B cell (primary cell): ENCODE measurements at regions not wholly inside any gene's neighbourhood (a gene's known extent, or its start where the extent isn't known, plus 50 kb on each side); places are given as distances from the start of the nearest gene placed in this dataset.

ENCODE experiments used
- ATAC-seq: fragments of 200-7000 bp; cut with Tn5 transposase; one replicate; pipeline ENCODE4 v1.10.0; 2021; ENCODE audit warnings: low read depth, mild to moderate bottlenecking, moderate number of reproducible peaks, moderate library complexity
- CTCF ChIA-PET: fragments of 350-600 bp; sonication (Branson Sonifier 250); formaldehyde crosslinking; loops from one replicate; lab custom pipeline; 2021; ENCODE audit warnings: antibody characterized with exemption, inconsistent platforms; lab: Charles Lee
- POLR2A ChIA-PET: fragments of 350-600 bp; sonication (Branson Sonifier 250); formaldehyde crosslinking; loops from one replicate; lab custom pipeline; 2021; ENCODE audit warnings: antibody characterized with exemption; lab: Charles Lee
- DNase-seq: peaks from one replicate; pipeline ENCODE4 v3.0.0; 2013
- H2AFZ ChIP-seq: 2 replicates; pipeline ENCODE4 v1.6.1; 2012; ENCODE audit warnings: mild to moderate bottlenecking, low read depth, low read length; ENCODE audit not compliant: insufficient read depth, poor library complexity, severe bottlenecking
- H3K27ac ChIP-seq, 2 donors: 1 replicate in 1 of 2; 2 replicates in 1 of 2; pipeline ENCODE4 v1.5.1; 2012 to 2013; ENCODE audit warnings: low read length in 2 of 2, mild to moderate bottlenecking in 2 of 2, moderate library complexity in 1 of 2
- H3K27me3 ChIP-seq, 4 experiments: fragments of 200-600 bp in 1 of 4; sonication (generic) in 1 of 4; replicated peaks in 1 of 4; 1 replicate in 2 of 4; 2 replicates in 2 of 4; pipeline versions ENCODE4 v1.6.1 to v1.7.0; 2013 to 2016; ENCODE audit warnings: low read length in 3 of 4, mild to moderate bottlenecking in 2 of 4, mixed read lengths in 1 of 4, moderate library complexity in 1 of 4; ENCODE audit not compliant: insufficient read depth in 4 of 4, control insufficient read depth in 3 of 4; ENCODE audit errors: control extremely low read depth in 1 of 4
- H3K36me3 ChIP-seq, 2 experiments: replicated peaks in 1 of 2; 1 replicate in 1 of 2; 2 replicates in 1 of 2; pipeline versions ENCODE4 v1.6.1 to v1.7.1; 2013; ENCODE audit warnings: low read length in 1 of 2; ENCODE audit not compliant: insufficient read depth in 2 of 2, control insufficient read depth in 1 of 2; ENCODE audit errors: control extremely low read depth in 1 of 2, extremely low read depth in 1 of 2
- H3K4me1 ChIP-seq, 2 donors: fragments of 200-600 bp in 1 of 2; sonication (generic) in 1 of 2; 1 replicate in 1 of 2; 2 replicates in 1 of 2; pipeline versions ENCODE4 v1.5.1 to v1.6.1; 2013 to 2017; ENCODE audit warnings: low read length in 2 of 2; ENCODE audit not compliant: control insufficient read depth in 2 of 2, insufficient read depth in 2 of 2
- H3K4me2 ChIP-seq: replicated peaks from 2 replicates; pipeline ENCODE3; 2012; ENCODE audit warnings: mild to moderate bottlenecking, low read depth, low read length; ENCODE audit not compliant: poor library complexity, severe bottlenecking
- H3K4me3 ChIP-seq, 5 experiments: fragments of 200-600 bp in 1 of 5; sonication (generic) in 1 of 5; 1 replicate in 3 of 5; 2 replicates in 2 of 5; pipeline versions ENCODE4 v1.5.1 to v1.7.0; 2011 to 2016; ENCODE audit warnings: low read length in 4 of 5, mild to moderate bottlenecking in 4 of 5, low read depth in 2 of 5, control low read depth in 1 of 5, moderate library complexity in 1 of 5; ENCODE audit not compliant: insufficient read depth in 1 of 5; ENCODE audit errors: control extremely low read depth in 1 of 5, extremely low read depth in 1 of 5
- H3K79me2 ChIP-seq: fragments of 200-600 bp; sonication (generic); one replicate; pipeline ENCODE4 v1.6.0; 2016; ENCODE audit warnings: low read length; ENCODE audit not compliant: control insufficient read depth, insufficient read depth
- H3K9ac ChIP-seq: fragments of 200-600 bp; sonication (generic); 2 replicates; pipeline ENCODE4 v1.6.1; 2017; ENCODE audit warnings: mild to moderate bottlenecking, low read length, moderate library complexity
- H3K9me3 ChIP-seq, 3 donors: one replicate each; pipeline versions ENCODE4 v1.6.1 to v1.7.1; 2013; ENCODE audit warnings: low read length in 2 of 3; ENCODE audit not compliant: control insufficient read depth in 2 of 3, insufficient read depth in 1 of 3; ENCODE audit errors: control extremely low read depth in 1 of 3
- H4K20me1 ChIP-seq: 2 replicates; pipeline ENCODE4 v1.6.0; 2012; ENCODE audit warnings: mild to moderate bottlenecking, low read length; ENCODE audit not compliant: insufficient read depth, control insufficient read depth, poor library complexity, severe bottlenecking
- H3K27ac Mint-ChIP-seq: one replicate; pipeline ENCODE4 v1.8.0; 2021; ENCODE audit warnings: mixed read lengths
- H3K27me3 Mint-ChIP-seq: one replicate; pipeline ENCODE4 v1.8.0; 2021; ENCODE audit warnings: mixed read lengths
- H3K4me1 Mint-ChIP-seq: one replicate; pipeline ENCODE4 v1.8.0; 2021; ENCODE audit warnings: mixed read lengths
- H3K4me3 Mint-ChIP-seq: one replicate; pipeline ENCODE4 v1.8.0; 2021; ENCODE audit warnings: mixed read lengths
- H3K9me3 Mint-ChIP-seq: one replicate; pipeline ENCODE4 v1.8.0; 2022; ENCODE audit warnings: mixed read lengths; ENCODE audit not compliant: insufficient read depth
- CTCF ChIP-seq: fragments of 200-600 bp; IDR thresholded peaks from one replicate; pipeline ENCODE4 v1.8.0; 2022; ENCODE audit warnings: antibody characterized with exemption, mild to moderate bottlenecking
- EZH2 ChIP-seq: IDR thresholded peaks from 2 replicates; pipeline ENCODE4 v1.6.1; 2012; ENCODE audit warnings: borderline replicate concordance, low read depth, mild to moderate bottlenecking, moderate library complexity, low read length; ENCODE audit not compliant: insufficient read depth, poor library complexity, severe bottlenecking
- WGBS: methylation state at CpG from one replicate; pipeline ENCODE4 v1.1.5; 2013; ENCODE audit warnings: missing lambda C conversion rate; ENCODE audit not compliant: insufficient coverage; 5-methylcytosine and 5-hydroxymethylcytosine counted together
- intact Hi-C: fragments of 100-400 bp; cut with micrococcal nuclease; formaldehyde crosslinking; loops from one replicate; pipeline ENCODE4 v1.10.0; 2022

DNA sequence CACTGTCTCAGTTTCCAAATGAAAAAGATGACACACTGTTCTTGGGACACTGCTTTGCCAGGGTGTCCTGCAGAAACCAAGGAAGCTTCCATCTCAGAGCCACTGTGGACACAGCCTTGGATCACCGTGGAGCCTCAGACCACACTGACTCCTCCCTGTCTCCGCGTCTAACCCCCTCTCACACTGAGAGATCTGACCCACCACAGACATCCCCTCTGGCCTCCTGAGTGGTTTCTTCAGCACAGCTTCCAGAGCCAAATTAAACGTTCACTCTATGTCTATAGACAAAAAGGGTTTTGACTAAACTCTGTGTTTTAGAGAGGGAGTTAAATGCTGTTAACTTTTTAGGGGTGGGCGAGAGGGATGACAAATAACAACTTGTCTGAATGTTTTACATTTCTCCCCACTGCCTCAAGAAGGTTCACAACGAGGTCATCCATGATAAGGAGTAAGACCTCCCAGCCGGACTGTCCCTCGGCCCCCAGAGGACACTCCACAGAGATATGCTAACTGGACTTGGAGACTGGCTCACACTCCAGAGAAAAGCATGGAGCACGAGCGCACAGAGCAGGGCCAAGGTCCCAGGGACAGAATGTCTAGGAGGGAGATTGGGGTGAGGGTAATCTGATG lies 113.4 kb upstream of the PKDCC start:
- DNase-seq (no peak), ATAC-seq (no peak)
- Mint-ChIP-seq H3K27me3 (peaks cover 25% of the 10 kb centered on the region), H3K27ac (no peak overlapping the region), H3K4me3 (no peak overlapping the region), H3K9me3 (no peaks in the 10 kb centered on the region), H3K4me1 (no peaks in the 10 kb centered on the region)
- no peak overlapping the region for H3K9ac ChIP-seq
- no peak overlapping the region for H3K27ac ChIP-seq
- H3K9me3 ChIP-seq, result no peaks in the 10 kb centered on the region
- H4K20me1 ChIP-seq, result no peaks in the 10 kb centered on the region
- no peak overlapping the region for H2AFZ ChIP-seq
- H3K4me1 ChIP-seq, result no peaks in the 10 kb centered on the region
- H3K79me2 ChIP-seq, result no peaks in the 10 kb centered on the region
- ChIA-PET CTCF (interaction anchor here (0.6 kb wide), 1 partner anchor 29 kb away, joined by 3 read pairs; no protein-coding TSS in a partner anchor), POLR2A (no interaction called here)
- no peaks in the 10 kb centered on the region for H3K36me3 ChIP-seq
- WGBS, result 95% methylated on average over 7 of the region's 10 CpGs
- intact Hi-C loops, result no loop called here
- no peak overlapping the region for H3K4me3 ChIP-seq
- H3K4me2 ChIP-seq, result no peak overlapping the region
- peaks cover 0 to 7% (median 0%) of the 10 kb centered on the region in 4 experiments for H3K27me3 ChIP-seq
- no peak for TF ChIP-seq CTCF

DNA sequence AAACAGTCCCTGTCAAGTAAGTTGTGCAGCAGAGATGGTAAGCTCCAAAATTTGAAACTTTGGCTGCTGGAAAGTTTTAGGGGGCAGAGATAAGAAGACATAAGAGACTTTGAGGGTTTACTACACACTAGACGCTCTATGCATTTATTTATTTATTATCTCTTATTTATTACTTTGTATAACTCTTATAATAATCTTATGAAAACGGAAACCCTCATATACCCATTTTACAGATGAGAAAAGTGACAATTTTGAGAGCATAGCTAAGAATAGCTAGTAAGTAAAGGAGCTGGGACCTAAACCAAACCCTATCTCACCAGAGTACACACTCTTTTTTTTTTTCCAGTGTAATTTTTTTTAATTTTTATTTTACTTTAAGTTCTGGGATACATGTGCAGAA lies 112.8 kb upstream of the PKDCC start:
- DNase-seq, result no peak
- Histone ChIP-seq H3K79me2 (no peaks in the 10 kb centered on the region), H3K9me3 (no peaks in the 10 kb centered on the region), H4K20me1 (no peaks in the 10 kb centered on the region), H3K9ac (no peak overlapping the region), H3K4me1 (no peaks in the 10 kb centered on the region), H3K36me3 (no peaks in the 10 kb centered on the region), H3K4me2 (no peak overlapping the region), H2AFZ (no peak overlapping the region), H3K27me3 (peaks cover 0 to 7% (median 0%) of the 10 kb centered on the region in 4 experiments), H3K4me3 (no peak overlapping the region), H3K27ac (no peak overlapping the region)
- ATAC-seq, result no peak
- Mint-ChIP-seq H3K4me1 (no peaks in the 10 kb centered on the region), H3K4me3 (no peak overlapping the region), H3K9me3 (no peaks in the 10 kb centered on the region), H3K27me3 (peaks cover 28% of the 10 kb centered on the region), H3K27ac (no peak overlapping the region)
- POLR2A ChIA-PET, result no interaction called here
- no peak for TF ChIP-seq CTCF
- TF ChIP-seq EZH2, result no peak
- CTCF ChIA-PET, result interaction anchor here (0.6 kb wide), 1 partner anchor 28 kb away, joined by 3 read pairs; no protein-coding TSS in a partner anchor
- intact Hi-C loops, result no loop called here
- WGBS, result no CpG with 5 or more reads among the region's 2 CpGs
